HG03025 (cell line): ENCODE measurements at regions not wholly inside any gene's neighbourhood (a gene's known extent, or its start where the extent isn't known, plus 50 kb on each side); places are given as distances from the start of the nearest gene placed in this dataset.

Source experiments
- ATAC-seq: cut with Tn5 transposase; IDR thresholded peaks from one replicate; pipeline ENCODE4 v1.9.1; 2021; ENCODE audit warnings: mild to moderate bottlenecking, moderate library complexity; ENCODE audit not compliant: unreplicated experiment, low FRiP score

- ATAC-seq, result no peak
These were observed 994.0 kb upstream of the FLRT2 start for GRCh38 chr14:84535976-84536375.

GRCh38 chr14:84541018-84541417 lies 988.9 kb upstream of the FLRT2 start:
- no peak for ATAC-seq

GRCh38 chr14:84543859-84544258 lies 986.1 kb upstream of the FLRT2 start:
- ATAC-seq, result no peak

- ATAC-seq, result no peak
These were observed 985.3 kb upstream of the FLRT2 start for GRCh38 chr14:84544486-84545131.

DNA sequence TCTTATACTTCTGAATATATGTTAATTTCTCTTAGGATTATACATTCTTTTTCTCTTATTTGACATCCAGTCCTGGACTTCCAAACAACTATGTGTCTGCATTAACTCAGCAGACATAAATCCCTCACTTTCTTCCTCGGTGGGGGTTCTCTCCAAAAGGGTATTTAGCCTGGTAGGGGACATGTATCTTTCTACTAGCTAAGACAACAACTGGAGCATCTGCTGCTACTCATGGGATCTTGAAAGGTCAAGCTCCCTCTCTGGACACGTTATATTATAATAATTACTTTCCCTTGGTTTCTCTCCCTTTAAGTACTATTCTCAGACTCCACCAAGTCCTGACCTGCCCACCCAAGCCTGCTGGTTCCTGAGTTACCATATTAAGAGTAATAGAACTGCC lies 983.7 kb upstream of the FLRT2 start:
- no peak for ATAC-seq

DNA sequence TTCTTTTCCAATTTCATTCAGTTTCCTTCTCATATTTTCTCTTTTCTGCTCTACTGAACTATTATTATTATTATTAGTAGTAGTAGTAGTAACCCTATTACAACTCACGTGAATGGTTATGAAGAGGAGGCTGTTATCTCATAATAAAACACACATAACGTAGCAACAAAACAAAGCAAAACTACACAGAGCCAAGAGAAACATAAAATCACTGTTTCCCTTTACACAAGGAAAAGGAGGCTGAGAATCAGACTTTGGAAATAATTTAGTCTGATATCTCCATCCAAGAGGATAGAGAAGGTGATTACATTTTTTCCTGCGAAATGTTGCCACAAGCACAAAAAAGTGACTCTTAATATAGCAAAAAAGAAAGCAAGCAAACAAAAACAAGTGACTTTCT lies 975.8 kb upstream of the FLRT2 start:
- ATAC-seq, result no peak

- no peak for ATAC-seq
These were observed 974.5 kb upstream of the FLRT2 start for GRCh38 chr14:84555493-84555892.

- no peak for ATAC-seq
These were observed 963.8 kb upstream of the FLRT2 start for GRCh38 chr14:84566109-84566508.

DNA sequence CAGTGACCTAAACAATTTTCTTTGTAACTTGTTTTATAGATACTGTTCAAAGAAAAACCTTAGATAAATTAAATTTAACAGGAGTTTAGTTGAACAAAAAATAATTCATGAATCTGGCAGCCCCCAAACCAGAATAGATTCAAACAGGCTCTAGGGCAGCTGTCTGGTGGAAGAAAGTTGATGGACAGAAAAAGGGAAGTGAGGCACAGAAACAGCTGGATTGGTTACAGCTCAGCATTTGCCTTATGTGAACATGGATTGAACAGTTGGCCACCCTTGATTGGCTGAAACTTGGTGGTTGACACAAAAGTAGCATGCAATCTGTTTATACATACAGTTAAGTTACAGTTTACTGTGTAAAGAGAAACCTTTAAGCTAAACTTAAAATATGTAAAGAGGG lies 954.3 kb upstream of the FLRT2 start:
- no peak for ATAC-seq

DNA sequence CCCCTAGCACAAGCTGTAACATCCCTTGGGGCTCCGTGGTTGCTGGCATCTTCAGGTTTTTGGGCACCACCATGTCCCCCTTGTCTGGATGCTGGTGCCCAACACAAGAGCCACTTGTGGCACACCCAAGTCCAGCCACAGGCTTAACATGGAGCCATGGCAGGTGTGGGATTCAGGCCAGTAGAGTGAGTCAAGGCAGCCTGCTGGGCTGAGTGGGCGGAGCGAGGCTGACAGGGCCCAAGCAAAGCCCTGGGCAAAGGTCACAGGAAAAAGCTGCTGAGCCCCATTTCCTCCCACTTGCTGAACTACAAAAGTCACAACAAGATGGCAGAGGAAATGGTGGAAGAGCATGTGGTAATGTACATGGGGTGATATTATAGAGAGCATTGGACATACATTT lies 950.7 kb upstream of the FLRT2 start:
- no peak for ATAC-seq

- no peak for ATAC-seq
These were observed 948.9 kb upstream of the FLRT2 start for GRCh38 chr14:84581041-84581440.

DNA sequence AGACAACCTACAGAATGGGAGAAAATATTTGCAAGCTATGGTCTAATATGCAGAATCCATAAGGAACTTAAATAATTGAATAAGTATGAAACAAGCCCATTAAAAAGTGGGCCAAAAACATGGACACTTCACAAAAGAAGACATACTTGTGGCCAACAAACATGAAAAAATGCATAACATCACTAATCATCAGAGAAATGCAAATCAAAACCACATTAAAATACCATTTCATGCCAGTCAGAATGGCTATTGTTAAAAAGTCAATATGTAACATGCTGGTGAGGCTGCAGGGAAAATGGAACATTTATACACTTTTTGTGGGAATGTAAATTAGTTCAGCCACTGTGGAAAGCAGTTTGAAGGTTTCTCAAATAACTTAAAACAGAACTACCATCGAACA lies 945.4 kb upstream of the FLRT2 start:
- ATAC-seq, result no peak

GRCh38 chr14:84591827-84592445 lies 938.0 kb upstream of the FLRT2 start:
- no peak for ATAC-seq

DNA sequence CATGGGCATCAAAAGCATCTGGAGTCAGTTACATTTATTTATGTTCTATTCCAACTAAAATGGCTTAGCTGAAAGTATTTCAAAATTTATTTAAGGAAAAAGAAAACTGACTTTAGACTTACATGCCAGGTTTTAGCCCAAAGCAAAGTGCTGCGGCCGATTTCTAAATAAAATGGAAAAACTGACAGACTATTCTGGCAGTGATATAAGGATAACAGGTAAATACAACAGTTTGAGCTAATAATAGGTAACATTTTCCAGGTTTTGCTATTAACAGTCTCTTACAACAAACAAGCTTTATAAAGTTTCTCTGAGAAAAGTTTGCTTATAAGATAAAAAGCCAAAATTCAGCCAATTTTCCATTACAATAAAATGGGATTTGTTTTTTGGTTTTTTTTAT lies 937.2 kb upstream of the FLRT2 start:
- ATAC-seq, result no peak

GRCh38 chr14:84610086-84610485 lies 919.9 kb upstream of the FLRT2 start:
- no peak for ATAC-seq

GRCh38 chr14:84622357-84622756 lies 907.6 kb upstream of the FLRT2 start:
- ATAC-seq, result no peak

DNA sequence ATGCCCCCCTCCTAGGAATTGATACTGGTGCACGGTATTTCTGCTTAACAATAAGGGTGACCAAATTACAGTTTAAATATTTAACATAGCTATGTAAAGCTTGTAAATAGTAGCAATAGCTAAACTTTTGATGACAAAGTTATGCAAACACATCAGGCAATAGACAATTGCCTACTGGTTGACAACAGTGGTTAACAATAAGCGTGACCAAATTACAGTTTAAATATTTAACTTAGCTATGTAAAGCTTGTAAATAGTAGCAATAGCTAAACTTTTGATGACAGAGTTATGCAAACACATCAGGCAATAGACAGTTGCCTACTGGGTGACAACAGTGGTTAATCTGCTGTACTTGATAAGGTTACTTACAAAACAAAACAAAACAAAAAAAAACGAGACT lies 886.5 kb upstream of the FLRT2 start:
- no peak for ATAC-seq

DNA sequence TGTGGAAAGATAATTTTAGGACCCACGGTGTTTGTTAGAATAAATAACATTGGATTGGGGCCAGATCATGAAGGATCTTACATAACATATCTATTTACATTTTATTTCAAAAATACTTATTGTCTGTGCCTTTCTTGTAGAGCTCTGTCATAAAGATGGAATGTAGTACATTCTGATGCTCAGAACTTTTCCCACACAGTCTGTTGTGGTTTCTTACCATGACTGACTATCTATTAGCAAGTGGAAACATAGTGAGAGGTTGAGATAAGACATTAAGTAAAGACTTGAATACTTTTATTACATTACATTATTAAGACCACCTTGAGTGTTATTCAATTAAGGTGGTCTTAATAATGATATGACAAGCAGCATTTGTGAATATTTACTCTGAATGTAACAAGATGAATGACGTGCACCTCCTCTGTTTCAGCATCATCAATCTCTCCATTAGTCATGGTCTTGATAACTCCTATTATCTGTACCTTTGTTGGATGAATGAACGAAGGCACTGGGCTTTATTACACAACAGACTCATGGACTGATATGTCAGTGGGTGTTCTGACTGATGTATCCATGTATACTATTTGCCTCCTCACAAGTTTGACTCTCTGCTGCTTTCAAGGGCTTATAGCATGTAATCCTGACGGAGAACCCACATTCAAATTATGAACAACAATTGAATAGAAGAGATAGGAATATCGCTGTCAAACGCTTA lies 883.0 kb upstream of the FLRT2 start:
- no peak for ATAC-seq

- no peak for ATAC-seq
These were observed 874.9 kb upstream of the FLRT2 start for GRCh38 chr14:84655014-84655413.

- ATAC-seq, result no peak
These were observed 872.0 kb upstream of the FLRT2 start for GRCh38 chr14:84657911-84658310.

DNA sequence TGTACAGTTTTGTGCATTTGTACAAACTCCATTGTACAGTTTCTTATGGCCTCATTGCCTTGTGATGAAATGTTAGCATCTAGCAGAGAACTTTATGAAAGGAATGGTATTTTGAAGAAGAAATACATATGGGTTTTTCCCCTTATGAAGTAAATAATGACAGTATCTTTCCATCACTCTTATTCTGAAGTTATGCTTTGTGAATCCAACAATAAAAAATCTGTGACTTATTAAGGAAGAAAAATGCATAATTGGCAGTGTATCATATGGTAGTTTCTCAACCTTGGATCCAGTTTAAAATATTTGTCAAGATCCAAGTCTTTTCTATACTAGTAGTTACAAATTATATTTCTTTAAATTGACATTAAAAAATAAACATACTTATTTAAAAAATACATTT lies 859.1 kb upstream of the FLRT2 start:
- no peak for ATAC-seq

GRCh38 chr14:84671776-84672175 lies 858.2 kb upstream of the FLRT2 start:
- no peak for ATAC-seq
